ENCODE measurements at regions not wholly inside any gene's neighbourhood (a gene's known extent, or its start where the extent isn't known, plus 50 kb on each side); places are given as distances from the start of the nearest gene placed in this dataset.

GRCh38 chr11:104704888-104705287 lies 193.4 kb downstream of the CASP12 start:
- Mint-ChIP-seq H3K9me3 (peaks cover 0 to 2% (median 0%) of the 10 kb centered on the region in 8 donors), H3K27ac (peak overlapping the region; percentile 86 to 99 (median 96)), H3K36me3 (peaks cover 2 to 11% of the 10 kb centered on the region in 2 donors), H3K4me1 (peaks cover 51 to 65% (median 57%) of the 10 kb centered on the region in 4 donors), H3K27me3 (no peaks in the 10 kb centered on the region), H3K4me3 (peak overlapping the region in 7 of 8 donors; percentile 71 to 85 (median 80))
- intact Hi-C loops (cut with micrococcal nuclease), result loop anchor here (1.0 to 10.0 kb wide), 7 partner anchors 14 to 1372 kb away; partner anchors contain the start of genes AASDHPPT, CARD16, CASP4 and KBTBD3
- ChIA-PET CTCF (ENCODE audit: partially characterized antibody) (interaction anchor here (0.6 to 1.6 kb wide), 2 partner anchors 93 to 143 kb away, joined by 3 to 4 read pairs; no protein-coding TSS in a partner anchor), POLR2A (ENCODE audit: partially characterized antibody) (interaction anchor here (0.6 to 2.9 kb wide), 14 partner anchors 9 to 1596 kb away, joined by 3 to 19 read pairs (median 4); partner anchors contain the start of genes CASP12 and DYNC2H1)
- peak overlapping the region; percentile 72 for H3K27ac ChIP-seq (ENCODE audit: low read depth, low read length)
- DNase-seq, result no peak
- no peaks in the 10 kb centered on the region for H3K27me3 ChIP-seq (ENCODE audit: insufficient read depth, low read length)
- peaks cover 82% of the 10 kb centered on the region for H3K4me1 ChIP-seq (ENCODE audit: insufficient read depth, low read length)
- H3K9me3 ChIP-seq (ENCODE audit: control insufficient read depth in 1 of 2, low read length in 2 of 2), result no peaks in the 10 kb centered on the region
- peak overlapping the region; percentile 33 to 37 for H3K4me3 ChIP-seq (ENCODE audit: low read length in 2 of 2)
- H3K36me3 ChIP-seq (ENCODE audit: insufficient read depth, low read length), result no peaks in the 10 kb centered on the region

GRCh38 chr11:104704146-104704830 lies 194.0 kb downstream of the CASP12 start:
- H3K4me1 Mint-ChIP-seq, result peaks cover 47 to 59% (median 52%) of the 10 kb centered on the region in 4 donors
- peaks cover 2 to 11% of the 10 kb centered on the region in 2 donors for H3K36me3 Mint-ChIP-seq
- peak overlapping the region; percentile 72 for H3K27ac ChIP-seq (ENCODE audit: low read depth, low read length)
- intact Hi-C loops (cut with micrococcal nuclease), result loop anchor here (2.0 to 10.0 kb wide), 4 partner anchors 13 to 1373 kb away; partner anchors contain the start of genes AASDHPPT, CARD16 and KBTBD3
- H3K27me3 Mint-ChIP-seq, result no peaks in the 10 kb centered on the region
- no peak for DNase-seq
- POLR2A ChIA-PET (ENCODE audit: partially characterized antibody), result interaction anchor here (0.8 to 2.7 kb wide), 7 partner anchors 9 to 331 kb away, joined by 3 to 12 read pairs (median 4); partner anchors contain the start of gene CASP12
- peak overlapping the region; percentile 31 to 85 (median 80) for H3K4me3 Mint-ChIP-seq
- peaks cover 78% of the 10 kb centered on the region for H3K4me1 ChIP-seq (ENCODE audit: insufficient read depth, low read length)
- H3K9me3 Mint-ChIP-seq, result peaks cover 0 to 2% (median 0%) of the 10 kb centered on the region in 8 donors
- H3K27ac Mint-ChIP-seq, result peak overlapping the region; percentile 86 to 99 (median 96)
- H3K9me3 ChIP-seq (ENCODE audit: control insufficient read depth in 1 of 2, low read length in 2 of 2), result no peaks in the 10 kb centered on the region
- H3K36me3 ChIP-seq (ENCODE audit: insufficient read depth, low read length), result no peaks in the 10 kb centered on the region
- no peaks in the 10 kb centered on the region for H3K27me3 ChIP-seq (ENCODE audit: insufficient read depth, low read length)
- H3K4me3 ChIP-seq (ENCODE audit: low read length in 2 of 2), result peak overlapping the region in 1 of 2 donors; percentile 33
- CTCF ChIA-PET (ENCODE audit: partially characterized antibody), result interaction anchor here (0.6 kb wide), 1 partner anchor 144 kb away, joined by 4 read pairs; no protein-coding TSS in a partner anchor

- Histone ChIP-seq H3K27ac (ENCODE audit: low read depth, low read length) (no peak overlapping the region), H3K4me1 (ENCODE audit: insufficient read depth, low read length) (peaks cover 46% of the 10 kb centered on the region), H3K4me3 (ENCODE audit: low read length in 2 of 2) (no peak overlapping the region), H3K9me3 (ENCODE audit: control insufficient read depth in 1 of 2, low read length in 2 of 2) (no peaks in the 10 kb centered on the region), H3K27me3 (ENCODE audit: insufficient read depth, low read length) (no peaks in the 10 kb centered on the region), H3K36me3 (ENCODE audit: insufficient read depth, low read length) (no peaks in the 10 kb centered on the region)
- peak overlapping the region; percentile 17 to 84 (median 64) for H3K27ac Mint-ChIP-seq
- POLR2A ChIA-PET (ENCODE audit: partially characterized antibody), result no interaction called here
- peaks cover 0 to 2% (median 0%) of the 10 kb centered on the region in 8 donors for H3K9me3 Mint-ChIP-seq
- H3K4me3 Mint-ChIP-seq, result peak overlapping the region in 6 of 8 donors; percentile 16 to 70 (median 50)
- no peaks in the 10 kb centered on the region for H3K27me3 Mint-ChIP-seq
- peaks cover 0 to 5% of the 10 kb centered on the region in 2 donors for H3K36me3 Mint-ChIP-seq
- CTCF ChIA-PET (ENCODE audit: partially characterized antibody), result interaction anchor here (0.8 to 1.7 kb wide), 3 partner anchors 90 to 250 kb away, joined by 3 to 4 read pairs (median 4); no protein-coding TSS in a partner anchor
- peak; percentile 16 to 43 (median 33) for DNase-seq
- intact Hi-C loops (cut with micrococcal nuclease), result loop anchor here (5.0 to 10.0 kb wide), 2 partner anchors 344 to 1377 kb away; partner anchors contain the start of genes AASDHPPT, CARD16 and KBTBD3
- H3K4me1 Mint-ChIP-seq, result peaks cover 29 to 35% (median 32%) of the 10 kb centered on the region in 4 donors
Observed at GRCh38 chr11:104700609-104701008, 197.7 kb downstream of the CASP12 start.

- ChIA-PET CTCF (ENCODE audit: partially characterized antibody) (interaction anchor here (0.8 to 1.7 kb wide), 4 partner anchors 9 to 250 kb away, joined by 3 to 4 read pairs (median 4); no protein-coding TSS in a partner anchor), POLR2A (ENCODE audit: partially characterized antibody) (interaction anchor here (1.0 kb wide), 1 partner anchor 177 kb away, joined by 3 read pairs; no protein-coding TSS in a partner anchor)
- H3K4me3 ChIP-seq (ENCODE audit: low read length in 2 of 2), result no peak overlapping the region
- no peaks in the 10 kb centered on the region for H3K36me3 ChIP-seq (ENCODE audit: insufficient read depth, low read length)
- peaks cover 0 to 5% of the 10 kb centered on the region in 2 donors for H3K36me3 Mint-ChIP-seq
- H3K4me1 ChIP-seq (ENCODE audit: insufficient read depth, low read length), result peaks cover 40% of the 10 kb centered on the region
- no peak overlapping the region for H3K27ac ChIP-seq (ENCODE audit: low read depth, low read length)
- H3K9me3 Mint-ChIP-seq, result peaks cover 0 to 2% (median 0%) of the 10 kb centered on the region in 8 donors
- no peaks in the 10 kb centered on the region for H3K9me3 ChIP-seq (ENCODE audit: control insufficient read depth in 1 of 2, low read length in 2 of 2)
- no peaks in the 10 kb centered on the region for H3K27me3 ChIP-seq (ENCODE audit: insufficient read depth, low read length)
- peaks cover 23 to 29% (median 26%) of the 10 kb centered on the region in 4 donors for H3K4me1 Mint-ChIP-seq
- no peaks in the 10 kb centered on the region for H3K27me3 Mint-ChIP-seq
- intact Hi-C loops (cut with micrococcal nuclease), result loop anchor here (5.0 to 10.0 kb wide), 2 partner anchors 345 to 1377 kb away; partner anchors contain the start of genes AASDHPPT, CARD16 and KBTBD3
- peak overlapping the region in 2 of 7 donors; percentile 4 to 76 for H3K27ac Mint-ChIP-seq
- no peak for DNase-seq
- no peak overlapping the region for H3K4me3 Mint-ChIP-seq
Observed at GRCh38 chr11:104699981-104700380, 198.3 kb downstream of the CASP12 start.

GRCh38 chr11:104695065-104695463 lies 203.2 kb downstream of the CASP12 start:
- Histone ChIP-seq H3K4me3 (ENCODE audit: low read length in 2 of 2) (no peak overlapping the region), H3K9me3 (ENCODE audit: control insufficient read depth in 1 of 2, low read length in 2 of 2) (no peaks in the 10 kb centered on the region), H3K27ac (ENCODE audit: low read depth, low read length) (no peak overlapping the region), H3K4me1 (ENCODE audit: insufficient read depth, low read length) (peaks cover 2% of the 10 kb centered on the region), H3K36me3 (ENCODE audit: insufficient read depth, low read length) (no peaks in the 10 kb centered on the region), H3K27me3 (ENCODE audit: insufficient read depth, low read length) (no peaks in the 10 kb centered on the region)
- Mint-ChIP-seq H3K27ac (no peak overlapping the region), H3K27me3 (no peaks in the 10 kb centered on the region), H3K4me3 (no peak overlapping the region), H3K9me3 (peaks cover 0 to 3% (median under 1%) of the 10 kb centered on the region in 8 donors), H3K4me1 (peaks cover 2 to 5% (median 4%) of the 10 kb centered on the region in 4 donors), H3K36me3 (peaks cover 0 to 4% of the 10 kb centered on the region in 2 donors)
- POLR2A ChIA-PET (ENCODE audit: partially characterized antibody), result interaction anchor here (0.9 kb wide), 1 partner anchor 10 kb away, joined by 5 read pairs; no protein-coding TSS in a partner anchor
- intact Hi-C loops (cut with micrococcal nuclease), result no loop called here
- DNase-seq, result no peak
- CTCF ChIA-PET (ENCODE audit: partially characterized antibody), result no interaction called here

GRCh38 chr11:104694259-104695064 lies 203.8 kb downstream of the CASP12 start:
- H3K27me3 ChIP-seq (ENCODE audit: insufficient read depth, low read length), result no peaks in the 10 kb centered on the region
- Mint-ChIP-seq H3K27ac (no peak overlapping the region), H3K9me3 (peaks cover 0 to 3% (median under 1%) of the 10 kb centered on the region in 8 donors), H3K4me1 (peaks cover 0 to 4% (median 2%) of the 10 kb centered on the region in 4 donors), H3K36me3 (peaks cover 0 to 4% of the 10 kb centered on the region in 2 donors), H3K27me3 (no peaks in the 10 kb centered on the region), H3K4me3 (no peak overlapping the region)
- H3K9me3 ChIP-seq (ENCODE audit: control insufficient read depth in 1 of 2, low read length in 2 of 2), result no peaks in the 10 kb centered on the region
- no peak for DNase-seq
- no peaks in the 10 kb centered on the region for H3K4me1 ChIP-seq (ENCODE audit: insufficient read depth, low read length)
- intact Hi-C loops (cut with micrococcal nuclease), result no loop called here
- H3K27ac ChIP-seq (ENCODE audit: low read depth, low read length), result no peak overlapping the region
- no peaks in the 10 kb centered on the region for H3K36me3 ChIP-seq (ENCODE audit: insufficient read depth, low read length)
- H3K4me3 ChIP-seq (ENCODE audit: low read length in 2 of 2), result no peak overlapping the region
- ChIA-PET POLR2A (ENCODE audit: partially characterized antibody) (no interaction called here), CTCF (ENCODE audit: partially characterized antibody) (no interaction called here)
